ENCODE measurements at regions not wholly inside any gene's neighbourhood (a gene's known extent, or its start where the extent isn't known, plus 50 kb on each side); places are given as distances from the start of the nearest gene placed in this dataset.

DNA sequence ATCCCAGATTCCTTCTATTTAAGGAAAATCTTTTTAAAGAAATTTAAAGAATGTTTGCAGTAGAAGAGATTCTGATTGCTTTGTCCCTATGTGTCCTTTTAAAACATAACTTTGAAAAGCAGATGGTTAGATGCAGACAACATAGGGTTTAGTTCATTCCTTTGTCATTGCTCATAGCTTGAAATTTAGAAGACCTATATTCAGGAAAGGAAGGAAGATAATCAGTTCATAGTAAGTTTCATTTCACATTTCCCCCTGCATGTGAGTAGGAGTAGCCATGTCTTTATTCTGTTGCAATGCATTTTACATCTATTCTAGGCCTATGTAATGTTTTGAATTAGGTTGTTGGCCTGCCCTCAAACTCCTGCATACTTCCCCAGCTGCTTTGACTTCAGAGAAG, 197.9 kb upstream of the GRIK2 start:
- ATAC-seq, result no peak
- peaks cover 0 to 8% (median 0%) of the 10 kb centered on the region in 3 donors for H3K9me3 ChIP-seq
- no peaks in the 10 kb centered on the region for H3K36me3 ChIP-seq
- no peak for TF ChIP-seq EP300 (IDR thresholded peaks at IDR 0.05)
- H3K27ac ChIP-seq, result no peak overlapping the region
- no peaks in the 10 kb centered on the region for H3K27me3 ChIP-seq
- H3K4me1 ChIP-seq, result no peaks in the 10 kb centered on the region
- H3K4me3 ChIP-seq, result no peak overlapping the region

GRCh38 chr6:101199441-101199840, 194.1 kb upstream of the GRIK2 start:
- no peak for ATAC-seq
- no peaks in the 10 kb centered on the region for H3K4me1 ChIP-seq
- TF ChIP-seq POLR2AphosphoS5 (IDR thresholded peaks at IDR 0.05) (no peak), POLR2A (IDR thresholded peaks at IDR 0.05) (no peak), CTCF (IDR thresholded peaks at IDR 0.05) (no peak), EP300 (IDR thresholded peaks at IDR 0.05) (no peak)
- no peaks in the 10 kb centered on the region for H3K9me3 ChIP-seq
- H3K4me3 ChIP-seq, result no peak overlapping the region
- no peak overlapping the region for H3K27ac ChIP-seq
- no peaks in the 10 kb centered on the region for H3K36me3 ChIP-seq
- H3K27me3 ChIP-seq, result no peaks in the 10 kb centered on the region

- Histone ChIP-seq H3K36me3 (no peaks in the 10 kb centered on the region), H3K9me3 (no peaks in the 10 kb centered on the region), H3K4me1 (no peaks in the 10 kb centered on the region), H3K27me3 (no peaks in the 10 kb centered on the region), H3K27ac (no peak overlapping the region), H3K4me3 (no peak overlapping the region)
- no peak for TF ChIP-seq CTCF (IDR thresholded peaks at IDR 0.05)
- TF ChIP-seq POLR2A (IDR thresholded peaks at IDR 0.05), result no peak
- no peak for TF ChIP-seq POLR2AphosphoS5 (IDR thresholded peaks at IDR 0.05)
- no peak for TF ChIP-seq EP300 (IDR thresholded peaks at IDR 0.05)
- no peak for ATAC-seq
Observed at GRCh38 chr6:101202867-101203374, 190.6 kb upstream of the GRIK2 start.

DNA sequence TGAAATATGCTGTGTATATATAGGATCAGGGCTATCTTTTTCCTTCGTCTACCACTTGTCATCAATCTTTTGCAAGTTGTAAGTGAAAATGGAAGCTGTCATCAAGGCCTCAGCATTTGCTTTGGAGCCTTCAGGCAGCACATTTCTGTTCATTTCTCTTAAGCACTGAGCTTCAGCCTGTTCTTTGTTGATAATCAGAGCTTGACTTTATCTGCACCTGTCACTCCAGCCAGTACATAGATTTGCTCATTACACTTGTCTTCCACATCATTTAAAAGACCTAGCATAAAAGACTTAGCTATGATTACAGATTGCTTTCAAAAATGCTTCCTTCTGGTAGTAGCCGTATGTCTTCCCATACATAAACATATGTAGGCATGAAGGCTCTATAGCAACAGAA, 189.8 kb upstream of the GRIK2 start:
- no peak overlapping the region for H3K27ac ChIP-seq
- no peaks in the 10 kb centered on the region for H3K4me1 ChIP-seq
- H3K36me3 ChIP-seq, result no peaks in the 10 kb centered on the region
- H3K27me3 ChIP-seq, result no peaks in the 10 kb centered on the region
- no peak overlapping the region for H3K4me3 ChIP-seq
- 36 to 53% methylated on average over 2 of the region's 2 CpGs for WGBS, 2 donors (ENCODE audit: low coverage in 1 of 2)
- no peaks in the 10 kb centered on the region for H3K9me3 ChIP-seq
- TF ChIP-seq CTCF (IDR thresholded peaks at IDR 0.05) (no peak), EP300 (IDR thresholded peaks at IDR 0.05) (no peak), POLR2AphosphoS5 (IDR thresholded peaks at IDR 0.05) (no peak), POLR2A (IDR thresholded peaks at IDR 0.05) (no peak)
- ATAC-seq, result no peak

DNA sequence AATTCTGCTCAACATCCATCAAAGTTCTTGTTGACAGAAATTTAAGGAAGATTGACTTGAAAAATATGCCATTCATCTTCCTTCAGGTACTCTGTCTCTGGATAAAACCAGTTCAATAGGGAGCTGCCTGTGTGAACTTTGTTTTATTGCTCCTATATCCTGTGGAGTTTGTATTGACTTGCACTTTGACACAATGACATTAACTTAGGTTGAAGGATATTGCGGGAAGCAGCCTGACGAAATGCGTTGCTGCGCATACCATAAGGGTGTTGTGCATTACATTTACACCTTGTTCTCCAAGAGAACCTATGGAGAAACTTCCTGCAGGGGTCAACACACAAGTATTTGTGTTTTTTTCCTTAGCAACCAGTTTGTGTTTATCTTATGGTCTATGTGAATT, 185.4 kb upstream of the GRIK2 start:
- 51 to 58% methylated on average over 4 of the region's 4 CpGs for WGBS, 2 donors (ENCODE audit: low coverage in 1 of 2)
- TF ChIP-seq POLR2A (IDR thresholded peaks at IDR 0.05) (no peak), POLR2AphosphoS5 (IDR thresholded peaks at IDR 0.05) (no peak), EP300 (IDR thresholded peaks at IDR 0.05) (no peak), CTCF (IDR thresholded peaks at IDR 0.05) (no peak)
- no peak for ATAC-seq

GRCh38 chr6:101212640-101213039, 180.9 kb upstream of the GRIK2 start:
- H3K36me3 ChIP-seq, result no peaks in the 10 kb centered on the region
- no peaks in the 10 kb centered on the region for H3K27me3 ChIP-seq
- H3K4me3 ChIP-seq, result no peak overlapping the region
- TF ChIP-seq POLR2A (IDR thresholded peaks at IDR 0.05) (no peak), CTCF (IDR thresholded peaks at IDR 0.05) (no peak), EP300 (IDR thresholded peaks at IDR 0.05) (no peak), POLR2AphosphoS5 (IDR thresholded peaks at IDR 0.05) (no peak)
- ATAC-seq, result no peak
- 64 to 71% methylated on average over 4 of the region's 4 CpGs for WGBS, 2 donors (ENCODE audit: low coverage in 1 of 2)
- H3K9me3 ChIP-seq, result no peaks in the 10 kb centered on the region
- no peaks in the 10 kb centered on the region for H3K4me1 ChIP-seq
- no peak overlapping the region for H3K27ac ChIP-seq

More for the DNA sequence above, 185.4 kb upstream of the GRIK2 start:
- Histone ChIP-seq H3K9me3 (no peaks in the 10 kb centered on the region), H3K4me1 (no peaks in the 10 kb centered on the region), H3K4me3 (no peak overlapping the region), H3K36me3 (no peaks in the 10 kb centered on the region), H3K27me3 (no peaks in the 10 kb centered on the region), H3K27ac (no peak overlapping the region)

All from gastroesophageal sphincter (tissue), 4 donors.